ENCODE measurements at regions not wholly inside any gene's neighbourhood (a gene's known extent, or its start where the extent isn't known, plus 50 kb on each side); places are given as distances from the start of the nearest gene placed in this dataset.

DNA sequence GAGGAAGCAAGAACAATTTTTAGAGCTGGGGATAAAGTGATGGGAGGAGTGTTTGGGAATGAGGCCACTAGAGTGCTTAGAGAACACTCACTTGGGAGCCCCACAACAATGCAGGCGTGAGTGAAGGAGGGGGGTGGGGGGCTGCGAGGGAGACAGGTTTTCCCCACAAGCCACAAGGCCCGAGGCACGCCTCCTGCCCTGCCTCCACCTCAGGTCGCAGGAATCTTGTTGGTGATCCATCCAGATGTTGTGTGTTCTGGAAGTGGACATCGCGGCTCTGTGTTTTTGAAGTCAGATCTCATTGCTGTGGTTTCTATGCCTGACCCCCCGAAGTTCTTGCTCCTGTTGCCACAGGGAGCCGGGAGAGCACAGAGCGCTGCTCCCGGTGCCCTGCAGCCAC lies 178.0 kb upstream of the BMPER start:
- no peak for DNase-seq (ENCODE audit: low spot score)

DNA sequence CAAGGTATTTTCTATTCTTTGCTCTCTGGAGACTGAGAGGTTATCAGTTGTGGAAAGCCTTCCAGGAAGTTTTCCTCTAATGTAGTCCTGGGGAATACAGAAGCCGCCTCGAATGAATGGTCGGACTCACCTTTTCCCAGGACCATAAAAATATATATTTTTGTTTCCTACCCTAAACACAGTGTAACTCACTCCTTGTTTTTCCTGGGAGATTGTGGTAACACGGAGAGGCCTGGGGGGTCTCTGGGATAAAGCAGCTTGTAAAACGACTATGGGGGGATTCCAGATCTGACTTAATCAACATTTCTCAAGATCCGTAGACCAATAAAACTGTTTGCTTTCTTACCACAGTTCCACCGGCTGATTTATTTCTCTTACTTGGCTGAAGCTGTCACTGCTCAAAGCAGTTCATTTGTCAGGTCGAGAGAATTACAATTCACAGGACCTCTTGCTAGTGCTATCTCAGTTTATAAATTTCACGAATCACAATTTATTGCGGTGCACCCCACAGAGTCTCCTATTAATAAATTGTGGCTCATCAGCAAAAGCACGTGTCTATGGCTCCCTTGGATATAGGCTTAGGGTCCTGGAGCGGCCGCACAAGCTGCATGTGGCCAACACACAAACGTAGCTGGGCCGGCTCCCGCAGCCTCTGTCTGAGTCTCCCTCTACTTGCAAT lies 176.3 kb upstream of the BMPER start:
- DNase-seq (ENCODE audit: low spot score), result no peak

DNA sequence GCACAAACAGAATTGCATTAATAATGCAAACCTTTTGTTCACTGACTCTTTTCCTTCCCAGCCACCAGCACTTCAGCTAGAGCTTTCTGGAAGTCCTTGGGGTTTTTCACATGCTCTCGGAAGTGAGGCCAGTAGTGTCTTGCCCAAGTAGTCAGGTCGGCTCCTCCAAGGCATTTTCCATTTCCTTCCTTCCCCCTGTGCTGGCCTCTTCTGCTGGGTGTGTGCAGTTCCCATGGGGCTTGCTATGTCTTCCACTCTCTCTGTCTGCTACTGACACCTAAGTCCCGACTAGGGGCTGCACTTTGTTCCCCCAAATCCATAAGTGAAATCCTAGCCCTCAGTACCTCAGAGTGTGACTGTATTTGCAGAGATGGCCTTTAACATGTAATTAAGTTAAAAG lies 175.6 kb upstream of the BMPER start:
- no peak for DNase-seq (ENCODE audit: low spot score)

DNA sequence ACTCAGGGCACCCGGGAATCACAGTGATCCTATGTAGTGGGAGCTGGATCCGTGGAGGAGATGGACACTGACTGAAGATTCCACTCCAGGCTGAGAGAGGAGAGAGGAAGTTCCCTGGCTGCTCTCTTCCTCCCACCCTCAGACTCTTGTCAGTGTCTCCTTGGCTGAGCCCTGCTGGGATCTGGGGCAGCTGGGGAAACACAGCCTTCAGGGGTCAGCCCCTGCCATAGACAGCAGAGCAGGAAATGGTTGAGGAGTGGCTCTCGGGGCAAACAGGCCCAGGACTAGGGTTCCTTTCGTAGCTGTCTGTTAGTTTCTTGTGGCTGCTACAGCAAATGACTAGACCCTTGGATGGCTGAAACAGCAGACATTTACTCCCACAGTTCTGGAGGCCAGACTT lies 174.4 kb upstream of the BMPER start:
- DNase-seq (ENCODE audit: low spot score), result no peak

DNA sequence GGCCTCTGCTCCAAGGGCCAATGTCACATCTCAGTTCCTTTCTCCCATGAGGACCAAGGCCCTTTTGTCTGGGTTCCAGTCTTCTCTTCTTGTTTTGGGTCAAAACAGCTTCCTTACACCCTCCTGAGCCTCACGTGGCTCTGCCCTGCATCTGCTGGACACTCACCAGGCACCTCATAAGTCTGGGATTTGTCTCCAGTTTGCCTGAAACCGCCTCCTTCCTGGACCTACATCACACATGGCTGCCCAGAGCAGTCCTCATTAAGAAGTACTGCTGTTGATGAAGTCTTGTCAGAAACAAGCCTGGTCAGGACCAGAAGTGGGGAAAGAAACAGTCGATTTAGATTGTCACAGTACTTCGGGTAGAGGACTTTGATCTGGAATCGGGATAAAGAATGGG lies 173.4 kb upstream of the BMPER start:
- no peak for DNase-seq (ENCODE audit: low spot score)

DNA sequence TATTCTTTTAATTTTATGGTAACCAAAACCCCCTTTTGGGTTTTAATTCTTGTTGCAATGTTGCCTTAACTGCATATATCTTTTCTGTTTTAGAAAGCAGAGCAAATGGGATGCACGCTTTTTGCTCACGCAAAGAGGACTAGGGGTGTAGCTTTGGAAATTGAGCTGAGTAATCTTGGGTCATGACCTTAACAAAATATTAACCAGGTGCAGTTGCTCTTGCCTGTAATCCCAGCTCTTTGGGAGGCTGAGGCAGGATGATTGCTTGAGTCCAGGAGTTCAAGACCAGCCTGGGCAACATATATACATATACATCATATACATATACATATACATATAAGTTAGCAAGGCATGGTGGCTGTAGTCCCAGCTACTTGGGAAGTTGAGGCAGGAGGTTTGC lies 172.9 kb upstream of the BMPER start:
- no peak for DNase-seq (ENCODE audit: low spot score)

DNA sequence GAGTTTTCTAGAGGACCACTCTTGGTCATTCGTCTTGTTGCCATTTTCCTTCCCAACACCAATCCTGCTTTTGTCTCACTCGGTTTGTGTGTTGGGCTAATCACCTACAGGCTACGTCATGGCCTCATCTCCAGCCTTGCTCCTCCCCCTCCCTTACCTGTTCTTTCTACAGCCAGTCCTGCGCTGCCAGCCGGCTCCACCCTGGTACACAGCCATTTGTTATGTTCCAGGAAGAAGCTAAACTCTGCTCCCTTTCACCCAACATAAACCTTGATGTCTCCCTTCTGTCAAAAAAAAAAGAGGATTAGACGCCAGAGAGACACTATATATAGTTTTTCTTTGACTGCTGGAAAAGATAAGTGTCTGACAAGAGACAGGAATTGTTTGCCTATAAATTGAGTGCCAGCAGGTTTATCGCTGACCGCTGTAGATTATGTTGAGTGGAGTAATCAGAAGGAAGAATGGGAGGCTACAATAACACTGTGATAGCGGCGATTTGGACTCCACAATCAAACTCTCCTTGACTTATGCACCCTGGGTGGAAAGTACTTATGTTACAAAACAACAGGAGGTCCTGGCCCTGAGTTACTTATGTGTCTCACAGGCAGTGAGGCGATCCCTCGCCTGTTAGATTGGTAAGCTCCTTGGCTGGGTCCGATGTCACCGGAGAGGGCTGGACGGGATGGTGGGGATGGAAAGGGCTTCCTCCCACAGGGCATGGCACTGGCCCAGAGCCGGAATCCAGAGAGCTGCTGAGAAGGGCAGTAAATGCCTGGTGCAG lies 171.3 kb upstream of the BMPER start:
- no peak for DNase-seq (ENCODE audit: low spot score)

DNA sequence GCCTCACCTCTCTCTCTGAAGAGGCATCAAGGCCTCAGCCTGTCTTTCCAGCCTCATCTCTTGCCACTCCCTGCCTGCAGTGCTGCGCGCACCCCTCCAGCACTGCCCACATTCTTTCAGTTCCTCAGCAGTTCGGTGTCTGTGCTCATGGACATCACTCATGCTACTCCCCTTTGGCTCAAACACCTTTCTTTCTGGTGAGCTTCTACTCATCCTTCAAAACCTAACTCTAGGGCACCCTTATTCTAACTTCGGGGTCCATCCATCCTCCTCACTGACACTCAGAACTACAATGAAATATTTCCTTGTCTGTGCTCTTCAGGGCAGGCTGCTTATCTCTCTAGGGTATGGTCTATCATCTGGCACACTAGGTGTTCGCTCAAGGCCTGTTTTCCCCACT lies 169.9 kb upstream of the BMPER start:
- no peak for DNase-seq (ENCODE audit: low spot score)

DNA sequence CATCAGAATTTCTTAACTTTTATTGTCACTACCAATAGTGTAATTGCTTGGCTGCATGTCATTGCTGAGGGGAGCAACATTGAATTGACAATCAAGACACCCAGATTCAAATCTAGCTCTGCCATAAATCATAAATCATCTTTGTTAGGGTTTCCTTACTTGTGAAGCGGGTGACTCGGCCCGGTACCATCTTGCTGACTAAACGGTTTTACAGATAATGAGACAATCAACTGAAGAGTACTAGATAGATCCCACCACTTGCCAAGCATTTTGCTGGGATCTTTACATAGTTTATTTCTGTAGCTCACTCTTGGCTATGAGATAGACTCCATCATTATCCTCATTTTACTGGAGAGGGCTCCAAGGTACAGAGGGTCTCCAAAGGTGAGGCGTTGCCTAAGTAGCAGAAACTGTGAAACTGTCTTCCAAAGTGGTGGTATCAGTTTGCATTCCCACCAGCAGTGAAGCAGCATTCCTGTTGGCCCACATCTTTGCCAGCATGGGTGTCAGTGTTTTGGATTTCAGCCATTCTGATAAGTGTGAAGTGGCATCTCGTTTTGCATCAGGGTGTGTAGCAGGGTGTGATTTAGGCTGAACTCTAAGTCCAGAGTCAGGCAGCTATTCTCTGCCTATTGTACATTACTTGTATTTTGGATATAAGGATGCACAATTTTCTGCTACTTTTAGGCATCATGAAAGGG lies 168.7 kb upstream of the BMPER start:
- DNase-seq (ENCODE audit: low spot score), result no peak

DNA sequence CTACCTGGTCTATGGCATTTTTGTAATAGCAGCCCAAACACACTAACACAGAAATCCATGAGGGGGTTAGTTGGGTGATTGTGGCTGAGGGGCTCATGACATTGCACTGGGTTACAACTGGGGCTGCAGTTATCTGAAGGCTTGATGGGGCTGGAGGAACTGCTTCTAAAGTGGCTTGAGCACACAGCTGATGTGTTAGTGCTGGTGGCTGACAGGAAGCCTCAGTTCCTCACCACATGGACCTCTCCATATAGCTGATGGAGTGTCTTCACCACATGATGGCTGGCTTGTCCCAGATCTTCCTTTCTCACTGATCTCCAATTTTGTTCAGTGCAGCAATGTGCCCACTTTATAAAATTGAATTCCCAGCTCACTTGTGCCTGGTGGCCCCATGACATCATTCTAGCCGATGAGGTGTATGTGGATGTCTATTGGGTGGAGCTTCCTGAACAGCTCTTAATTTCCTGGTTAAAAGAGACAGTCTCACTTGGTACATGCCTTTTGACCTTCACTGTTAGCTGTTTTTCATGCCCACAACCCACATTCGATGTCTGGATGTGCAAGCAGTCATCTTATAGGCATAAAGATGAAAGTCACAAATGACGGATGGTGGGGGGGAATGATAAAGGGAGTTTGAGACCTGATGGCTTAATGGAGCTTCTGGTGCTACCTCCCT lies 166.9 kb upstream of the BMPER start:
- DNase-seq (ENCODE audit: low spot score), result no peak

DNA sequence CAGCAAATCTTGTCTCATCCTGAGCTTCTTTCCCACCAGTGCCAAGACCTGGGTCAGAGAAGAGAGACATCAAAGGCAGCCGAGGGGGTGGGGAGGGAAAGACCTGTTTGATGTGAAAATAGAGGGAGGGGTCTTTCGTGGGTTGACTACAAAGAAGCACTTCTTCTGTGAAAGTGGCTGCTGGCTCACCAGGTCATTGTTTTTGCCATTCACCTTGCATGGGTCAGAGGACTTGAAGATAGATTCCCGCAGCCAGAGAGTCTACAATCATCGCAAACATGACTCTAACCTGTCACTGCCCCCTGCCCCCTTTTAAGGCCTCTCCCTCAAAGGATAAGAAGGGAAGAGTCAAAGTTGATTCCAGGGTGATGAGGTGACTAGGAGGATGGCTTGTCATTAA lies 166.1 kb upstream of the BMPER start:
- no peak for DNase-seq (ENCODE audit: low spot score)

DNA sequence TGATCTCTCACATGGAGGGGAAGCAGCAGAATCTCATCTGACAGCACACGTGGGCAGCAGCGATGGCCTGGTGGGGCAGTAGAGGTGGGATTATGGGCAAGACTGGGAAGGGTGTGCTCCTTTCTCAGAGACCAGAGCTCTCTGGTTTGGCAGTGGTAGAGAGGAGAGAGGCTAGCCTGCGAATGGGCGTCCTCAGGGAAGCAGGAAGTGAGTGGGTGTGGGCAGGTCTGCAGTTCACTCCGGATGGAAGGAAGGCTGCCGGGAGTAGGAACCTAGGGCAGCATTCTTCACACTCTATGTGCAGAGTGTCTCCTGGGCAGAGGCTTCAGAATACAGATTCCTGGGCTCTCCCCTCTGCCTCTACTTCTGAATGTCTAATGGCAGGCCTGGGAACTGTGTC lies 162.8 kb upstream of the BMPER start:
- DNase-seq (ENCODE audit: low spot score), result no peak

DNA sequence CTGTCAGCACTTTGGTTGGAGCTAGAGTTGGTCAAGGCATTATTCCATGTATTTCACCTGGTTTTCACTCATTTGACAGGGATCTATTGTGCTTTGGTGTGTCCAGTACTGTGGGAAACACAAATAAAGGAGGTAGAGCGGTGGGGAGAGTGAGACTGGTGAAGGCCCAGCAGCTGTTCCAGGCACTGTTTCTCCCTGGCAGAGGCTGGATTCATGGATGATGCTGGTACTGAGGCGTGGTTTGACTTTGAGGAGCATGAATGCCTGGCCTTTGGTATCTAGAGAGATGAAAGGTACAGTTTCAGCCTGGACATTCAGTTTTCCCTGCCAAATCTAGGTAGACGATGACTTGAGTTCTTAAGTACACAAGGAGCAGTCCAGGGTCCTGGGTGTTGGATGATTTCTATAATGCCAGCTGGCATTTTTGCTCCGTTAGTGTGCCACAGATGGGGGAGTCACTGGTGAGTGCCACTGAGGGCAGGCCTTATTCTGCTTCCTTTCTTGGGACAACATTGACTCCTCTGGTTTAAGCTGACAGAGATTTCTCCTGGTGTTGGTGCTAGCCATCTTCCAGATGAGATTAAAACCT lies 162.2 kb upstream of the BMPER start:
- DNase-seq (ENCODE audit: low spot score), result no peak

DNA sequence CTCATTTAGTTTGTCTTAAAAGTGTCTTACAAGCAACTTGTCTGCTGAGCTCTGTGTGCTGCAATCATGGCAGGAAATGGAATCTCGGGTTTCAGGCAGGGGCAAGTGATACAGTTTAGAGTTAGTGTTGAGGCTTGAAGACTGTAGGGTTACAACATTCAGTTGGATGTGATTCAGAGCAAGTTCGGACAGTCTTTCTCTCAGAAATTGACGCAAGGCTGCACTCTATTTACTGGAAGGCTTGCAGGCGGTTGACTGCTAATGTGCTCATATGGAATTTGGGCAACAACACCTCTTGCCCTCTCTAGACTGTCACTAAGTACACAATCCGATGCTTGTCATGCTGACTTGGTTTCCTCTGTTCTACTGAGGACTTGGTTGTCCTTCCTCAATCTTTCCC lies 161.7 kb upstream of the BMPER start:
- DNase-seq (ENCODE audit: low spot score), result no peak

DNA sequence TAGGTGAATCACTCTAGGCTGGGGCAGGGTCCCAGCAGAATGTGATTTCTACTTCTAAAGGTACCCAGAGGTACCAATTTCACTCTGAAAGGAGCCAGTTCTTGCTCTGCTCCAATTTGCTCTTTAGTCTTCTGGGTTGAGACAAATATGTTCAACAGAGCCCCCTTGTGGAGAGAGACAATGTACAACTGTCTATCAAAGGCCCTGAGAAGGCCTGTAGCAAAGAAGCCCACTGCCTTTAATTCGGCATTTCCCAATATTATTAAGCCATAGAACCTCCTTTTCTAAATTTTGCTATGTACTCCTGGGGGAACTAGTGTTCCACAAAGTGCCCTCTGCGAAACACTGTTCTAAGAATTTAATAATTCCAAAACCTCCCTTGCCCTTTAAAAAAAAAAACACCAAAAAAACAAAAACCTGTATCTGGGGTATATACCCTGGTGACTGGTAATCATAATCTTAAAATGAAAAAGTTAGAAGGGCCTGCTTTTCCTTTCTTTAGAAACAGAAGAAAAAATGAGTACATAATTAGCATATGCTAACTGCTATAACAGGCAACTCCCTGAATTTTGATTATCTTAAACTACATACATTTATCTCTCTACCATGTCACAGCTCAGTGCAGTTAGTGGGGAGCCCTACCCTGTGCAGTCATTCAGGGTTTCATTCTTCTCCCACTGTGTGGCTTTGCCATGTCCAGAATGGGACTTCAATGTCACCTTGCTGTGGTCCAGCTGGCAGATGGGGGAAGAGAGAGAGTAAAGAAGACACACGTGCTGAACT lies 160.9 kb upstream of the BMPER start:
- DNase-seq (ENCODE audit: low spot score), result no peak

DNA sequence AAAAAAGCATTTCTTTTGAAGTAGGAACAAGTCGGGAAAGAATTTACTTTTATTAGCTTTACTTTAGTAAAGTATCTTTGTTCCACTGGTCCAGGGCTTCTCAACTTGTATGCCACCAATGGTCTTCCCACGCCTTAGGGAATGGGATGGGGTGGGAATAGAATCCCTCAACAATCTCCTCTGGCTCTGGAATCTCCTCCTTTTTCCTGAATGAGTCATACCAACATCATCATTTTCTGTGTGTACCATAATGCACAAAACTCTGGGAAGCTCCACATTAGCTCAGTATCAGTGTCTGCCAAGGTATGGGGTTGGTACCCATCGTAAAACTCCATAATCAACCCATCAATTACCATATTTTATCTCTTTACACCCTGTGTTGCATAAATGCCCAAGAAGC lies 159.4 kb upstream of the BMPER start:
- DNase-seq (ENCODE audit: low spot score), result no peak

DNA sequence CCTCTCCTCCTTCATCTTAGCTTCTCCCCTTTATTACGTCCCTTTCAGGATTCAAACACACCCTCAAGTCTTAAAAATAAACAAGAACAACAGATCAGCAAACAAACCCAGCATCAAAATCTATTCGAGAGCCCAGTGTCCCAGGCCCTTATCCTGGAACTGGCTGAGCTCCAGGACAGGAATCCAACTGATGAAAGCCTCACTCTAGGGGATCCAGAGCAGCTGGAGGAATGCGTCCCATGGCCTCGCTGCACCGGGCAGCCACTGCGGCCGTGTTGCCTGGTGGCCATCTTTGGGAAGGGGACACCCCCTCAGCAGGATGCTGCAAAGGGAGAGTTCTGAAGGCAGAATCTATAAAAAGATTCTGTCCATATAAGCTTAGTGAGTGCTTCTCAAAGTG lies 156.5 kb upstream of the BMPER start:
- no peak for DNase-seq (ENCODE audit: low spot score)

DNA sequence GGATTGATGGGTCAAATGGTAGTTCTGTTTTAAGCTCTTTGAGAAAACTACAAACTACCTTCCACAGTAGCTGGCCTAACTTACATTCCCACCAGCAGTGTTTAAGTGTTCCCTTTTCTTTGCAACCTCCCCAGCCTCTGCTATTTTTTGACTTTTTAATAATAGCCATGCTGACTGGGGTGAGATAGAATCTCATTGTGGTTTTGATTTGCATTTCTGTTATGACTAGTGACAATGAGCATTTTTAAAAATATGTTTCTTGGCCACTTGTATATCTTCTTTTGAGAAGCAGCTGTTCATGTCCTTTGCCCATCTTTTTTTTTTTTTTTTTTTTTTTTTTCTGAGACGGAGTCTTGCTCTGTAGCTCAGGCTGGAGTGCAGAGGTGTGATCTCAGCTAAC lies 155.2 kb upstream of the BMPER start:
- DNase-seq (ENCODE audit: low spot score), result no peak

DNA sequence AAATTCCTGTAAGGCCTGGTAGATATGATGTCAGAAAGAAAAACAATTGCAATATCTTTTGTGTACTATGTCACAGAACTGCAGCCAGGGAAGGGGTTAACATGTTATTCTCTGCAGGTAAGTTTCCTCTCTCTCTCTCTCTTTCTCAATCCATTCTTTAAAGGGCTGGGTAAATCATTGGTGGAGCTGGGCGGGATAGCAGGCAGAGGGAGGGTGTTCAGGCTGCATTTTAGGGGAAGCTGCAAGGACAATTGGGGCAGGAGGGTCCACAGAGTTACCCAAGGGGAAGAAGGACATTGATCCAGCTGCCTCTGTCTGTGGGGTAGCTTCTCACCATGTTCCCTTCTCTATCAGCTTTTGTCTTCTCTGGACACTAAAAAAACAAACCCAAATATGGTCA lies 153.9 kb upstream of the BMPER start:
- DNase-seq (ENCODE audit: low spot score), result no peak

DNA sequence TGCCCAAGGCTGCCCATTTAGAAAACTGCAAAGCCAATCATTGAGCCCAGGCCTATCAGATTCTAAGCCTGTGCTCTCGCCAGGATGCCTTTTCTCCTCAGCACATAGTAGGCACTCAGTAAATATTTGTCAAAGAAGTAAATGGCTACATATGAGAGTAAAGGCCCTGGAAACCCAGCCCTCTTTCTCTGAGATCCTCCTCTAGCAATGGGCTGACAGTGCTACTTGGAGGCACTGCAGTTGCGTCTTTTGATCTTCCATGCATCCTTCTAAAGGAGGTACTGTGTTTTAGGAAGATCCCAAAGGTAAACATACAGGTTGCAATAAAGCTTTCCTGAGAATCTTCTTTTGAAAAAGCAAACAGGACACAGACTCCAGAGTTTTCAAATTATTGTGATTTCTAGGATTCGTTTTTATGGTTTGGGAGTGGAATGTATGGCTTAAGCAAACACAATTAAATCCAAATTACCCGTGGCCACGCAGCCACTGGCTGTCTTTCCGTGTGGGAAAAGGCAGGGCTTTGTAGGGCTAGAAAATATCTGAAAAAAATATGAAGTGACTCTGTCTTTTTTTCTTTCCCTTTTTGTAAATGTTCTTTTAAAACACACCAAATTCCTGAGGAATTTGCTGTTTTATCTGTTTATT lies 151.3 kb upstream of the BMPER start:
- no peak for DNase-seq (ENCODE audit: low spot score)
